H9 (cell line): ENCODE measurements at regions not wholly inside any gene's neighbourhood (a gene's known extent, or its start where the extent isn't known, plus 50 kb on each side); places are given as distances from the start of the nearest gene placed in this dataset.

ENCODE experiments used
- DNase-seq: peaks from one replicate; pipeline ENCODE4 v3.0.0-alpha.2; 2017
- H2AFZ ChIP-seq: one replicate; pipeline ENCODE4 v1.6.1; 2013; ENCODE audit warnings: mild to moderate bottlenecking, low read length, control low read depth, moderate library complexity
- H2AK5ac ChIP-seq: 2 replicates; pipeline ENCODE4 v1.6.1; 2013; ENCODE audit warnings: low read length, control low read depth, mixed read lengths; ENCODE audit not compliant: insufficient read length
- H2BK120ac ChIP-seq: one replicate; pipeline ENCODE4 v1.6.1; 2013; ENCODE audit warnings: low read depth, mild to moderate bottlenecking, low read length, control low read depth, inconsistent platforms; ENCODE audit not compliant: poor library complexity, severe bottlenecking
- H2BK12ac ChIP-seq: 2 replicates; pipeline ENCODE4 v1.6.1; 2013; ENCODE audit warnings: low read length, control low read depth, mixed read lengths, low read depth; ENCODE audit not compliant: insufficient read length
- H2BK15ac ChIP-seq: 2 replicates; pipeline ENCODE4 v1.6.1; 2013; ENCODE audit warnings: low read depth, low read length, control low read depth
- H2BK20ac ChIP-seq: one replicate; pipeline ENCODE4 v1.6.1; 2013; ENCODE audit warnings: low read depth, mild to moderate bottlenecking, low read length, control low read depth, inconsistent platforms; ENCODE audit not compliant: poor library complexity, severe bottlenecking
- H2BK5ac ChIP-seq: 2 replicates; pipeline ENCODE4 v1.6.1; 2013; ENCODE audit warnings: low read length, control low read depth, mixed read lengths; ENCODE audit not compliant: insufficient read length
- H3K14ac ChIP-seq: 2 replicates; pipeline ENCODE4 v1.6.1; 2013; ENCODE audit warnings: low read length, control low read depth; ENCODE audit not compliant: insufficient read depth
- H3K18ac ChIP-seq: 2 replicates; pipeline ENCODE4 v1.6.1; 2013; ENCODE audit warnings: low read depth, mild to moderate bottlenecking, mixed read lengths, low read length, control low read depth; ENCODE audit not compliant: insufficient read length
- H3K23ac ChIP-seq: 2 replicates; pipeline ENCODE4 v1.6.1; 2013; ENCODE audit warnings: low read length, control low read depth, mixed read lengths, low read depth; ENCODE audit not compliant: insufficient read length
- H3K23me2 ChIP-seq: 2 replicates; pipeline ENCODE4 v1.6.1; 2013; ENCODE audit warnings: low read depth, mild to moderate bottlenecking, mixed read lengths, low read length, control low read depth; ENCODE audit not compliant: insufficient read length, poor library complexity, severe bottlenecking
- H3K27ac ChIP-seq: 2 replicates; pipeline ENCODE4 v1.5.1; 2013; ENCODE audit warnings: low read length, control low read depth, mixed read lengths, low read depth; ENCODE audit not compliant: insufficient read length
- H3K27me3 ChIP-seq: 2 replicates; pipeline ENCODE4 v1.6.1; 2013; ENCODE audit warnings: low read length, control low read depth, inconsistent platforms; ENCODE audit not compliant: insufficient read depth
- H3K4ac ChIP-seq: 2 replicates; pipeline ENCODE4 v1.6.1; 2013; ENCODE audit warnings: low read depth, mild to moderate bottlenecking, control low read depth, inconsistent platforms, low read length, moderate library complexity
- H3K4me1 ChIP-seq: 2 replicates; pipeline ENCODE4 v1.6.1; 2013; ENCODE audit warnings: low read length, control low read depth, inconsistent platforms; ENCODE audit not compliant: insufficient read depth
- H3K4me2 ChIP-seq: 2 replicates; pipeline ENCODE4 v1.6.1; 2013; ENCODE audit warnings: low read length, control low read depth, mixed read lengths; ENCODE audit not compliant: insufficient read length, insufficient read depth
- H3K56ac ChIP-seq: 2 replicates; pipeline ENCODE4 v1.6.1; 2013; ENCODE audit warnings: low read depth, mild to moderate bottlenecking, mixed read lengths, low read length, control low read depth; ENCODE audit not compliant: insufficient read length
- H3K79me1 ChIP-seq: 2 replicates; pipeline ENCODE4 v1.6.1; 2013; ENCODE audit warnings: low read depth, mild to moderate bottlenecking, moderate library complexity, low read length, control low read depth, inconsistent platforms; ENCODE audit not compliant: insufficient read depth, poor library complexity, severe bottlenecking
- H3K79me2 ChIP-seq: 2 replicates; pipeline ENCODE4 v1.6.1; 2013; ENCODE audit warnings: low read length, control low read depth, inconsistent platforms; ENCODE audit not compliant: insufficient read depth
- H3K9ac ChIP-seq: 2 replicates; pipeline ENCODE4 v1.6.1; 2013; ENCODE audit warnings: low read length, control low read depth, mixed read lengths; ENCODE audit not compliant: insufficient read length; ENCODE audit errors: extremely low read depth
- H3K9me3 ChIP-seq: one replicate; pipeline ENCODE4 v1.6.1; 2013; ENCODE audit warnings: low read depth, low read length, inconsistent platforms; ENCODE audit not compliant: control insufficient read depth
- H3T11ph ChIP-seq: one replicate; pipeline ENCODE4 v1.6.1; 2013; ENCODE audit warnings: mild to moderate bottlenecking, low read length, control low read depth, inconsistent platforms
- H4K20me1 ChIP-seq: one replicate; pipeline ENCODE4 v1.6.1; 2013; ENCODE audit not compliant: control insufficient read depth, insufficient read length, insufficient read depth
- H4K5ac ChIP-seq: 2 replicates; pipeline ENCODE4 v1.6.1; 2013; ENCODE audit warnings: low read depth, mild to moderate bottlenecking, mixed read lengths, low read length, control low read depth; ENCODE audit not compliant: insufficient read length
- H4K8ac ChIP-seq: replicated peaks from 2 replicates; pipeline ENCODE4 v1.6.1; 2013; ENCODE audit warnings: low read length, control low read depth, mixed read lengths, low read depth; ENCODE audit not compliant: insufficient read length
- H4K91ac ChIP-seq: 2 replicates; pipeline ENCODE4 v1.6.1; 2013; ENCODE audit warnings: low read depth, mild to moderate bottlenecking, moderate library complexity, mixed read lengths, low read length, control low read depth; ENCODE audit not compliant: insufficient read length
- H3K27ac Mint-ChIP-seq, 3 experiments: 2 replicates in 2 of 3; 3 replicates in 1 of 3; pipeline ENCODE4 v1.8.0; 2020 to 2021; ENCODE audit warnings: mixed read lengths in 3 of 3, mild to moderate bottlenecking in 1 of 3, moderate library complexity in 1 of 3
- H3K27me3 Mint-ChIP-seq: 2 replicates; pipeline ENCODE4 v1.8.0; 2021; ENCODE audit warnings: low read depth, mild to moderate bottlenecking, moderate library complexity, mixed read lengths
- H3K36me3 Mint-ChIP-seq, 3 experiments: 2 replicates in 2 of 3; 3 replicates in 1 of 3; pipeline ENCODE4 v1.8.0; 2020 to 2021; ENCODE audit warnings: low read depth in 3 of 3, mixed read lengths in 3 of 3; ENCODE audit not compliant: insufficient read depth in 1 of 3
- H3K4me1 Mint-ChIP-seq, 2 experiments: 2 replicates each; pipeline ENCODE4 v1.8.0; 2020; ENCODE audit warnings: mixed read lengths in 2 of 2
- H3K4me3 Mint-ChIP-seq, 2 experiments: 2 replicates in 1 of 2; 3 replicates in 1 of 2; pipeline ENCODE4 v1.8.0; 2020 to 2021; ENCODE audit warnings: mild to moderate bottlenecking in 2 of 2, mixed read lengths in 2 of 2, moderate library complexity in 1 of 2
- H3K9me3 Mint-ChIP-seq, 2 experiments: 2 replicates in 1 of 2; 3 replicates in 1 of 2; pipeline ENCODE4 v1.8.0; 2020; ENCODE audit warnings: mild to moderate bottlenecking in 2 of 2, mixed read lengths in 2 of 2, moderate library complexity in 1 of 2
- CTCF ChIP-seq: fragments of 200-600 bp; sonication (generic); conservative IDR thresholded peaks from 3 replicates; pipeline ENCODE4 v1.8.0; 2021; ENCODE audit warnings: antibody characterized with exemption, mild to moderate bottlenecking
- WGBS: extraction: QIAGEN DNeasy Blood & Tissue Kit; methylation state at CpG from one replicate; pipeline ENCODE4 v1.1.7; 2013; ENCODE audit warnings: missing lambda C conversion rate, low lambda C conversion rate, mixed read lengths; ENCODE audit not compliant: insufficient read length; ENCODE audit errors: extremely low coverage; 5-methylcytosine and 5-hydroxymethylcytosine counted together

GRCh38 chr3:101943029-101943428 is 93.7 kb downstream of the NFKBIZ start:
- Mint-ChIP-seq H3K4me3 (no peak overlapping the region), H3K4me1 (no peaks in the 10 kb centered on the region), H3K27me3 (no peaks in the 10 kb centered on the region), H3K36me3 (no peaks in the 10 kb centered on the region), H3K9me3 (no peaks in the 10 kb centered on the region), H3K27ac (no peak overlapping the region)
- no peak overlapping the region for H3K14ac ChIP-seq
- H2AK5ac ChIP-seq: no peak overlapping the region
- DNase-seq: no peak
- H3K9me3 ChIP-seq: no peaks in the 10 kb centered on the region
- H4K5ac ChIP-seq: no peak overlapping the region
- no peak overlapping the region for H2BK15ac ChIP-seq
- H3K4me1 ChIP-seq: no peaks in the 10 kb centered on the region
- no CpG with 5 or more reads among the region's 1 CpG for WGBS
- no peak overlapping the region for H3T11ph ChIP-seq
- H4K91ac ChIP-seq: no peak overlapping the region
- H3K79me1 ChIP-seq: no peaks in the 10 kb centered on the region
- no peak overlapping the region for H2AFZ ChIP-seq
- no peak overlapping the region for H3K23ac ChIP-seq
- no peak overlapping the region for H2BK120ac ChIP-seq
- H3K18ac ChIP-seq: no peak overlapping the region
- no peak overlapping the region for H4K8ac ChIP-seq
- H3K27me3 ChIP-seq: no peaks in the 10 kb centered on the region
- no peak overlapping the region for H3K27ac ChIP-seq
- no peaks in the 10 kb centered on the region for H3K23me2 ChIP-seq
- no peaks in the 10 kb centered on the region for H3K79me2 ChIP-seq
- H3K4ac ChIP-seq: no peak overlapping the region
- H4K20me1 ChIP-seq: no peaks in the 10 kb centered on the region
- no peak overlapping the region for H3K4me2 ChIP-seq
- H2BK12ac ChIP-seq: no peak overlapping the region
- no peak overlapping the region for H3K9ac ChIP-seq
- H2BK5ac ChIP-seq: no peak overlapping the region
- TF ChIP-seq CTCF: no peak
- no peak overlapping the region for H3K56ac ChIP-seq
- no peak overlapping the region for H2BK20ac ChIP-seq
